GM18873 (cell line): ENCODE measurements at regions not wholly inside any gene's neighbourhood (a gene's known extent, or its start where the extent isn't known, plus 50 kb on each side); places are given as distances from the start of the nearest gene placed in this dataset.

Source experiments
- ATAC-seq: cut with Tn5 transposase; IDR thresholded peaks from one replicate; pipeline ENCODE4 v1.9.1; 2021; ENCODE audit warnings: mild to moderate bottlenecking, moderate library complexity, moderate number of reproducible peaks; ENCODE audit not compliant: unreplicated experiment, low FRiP score

DNA sequence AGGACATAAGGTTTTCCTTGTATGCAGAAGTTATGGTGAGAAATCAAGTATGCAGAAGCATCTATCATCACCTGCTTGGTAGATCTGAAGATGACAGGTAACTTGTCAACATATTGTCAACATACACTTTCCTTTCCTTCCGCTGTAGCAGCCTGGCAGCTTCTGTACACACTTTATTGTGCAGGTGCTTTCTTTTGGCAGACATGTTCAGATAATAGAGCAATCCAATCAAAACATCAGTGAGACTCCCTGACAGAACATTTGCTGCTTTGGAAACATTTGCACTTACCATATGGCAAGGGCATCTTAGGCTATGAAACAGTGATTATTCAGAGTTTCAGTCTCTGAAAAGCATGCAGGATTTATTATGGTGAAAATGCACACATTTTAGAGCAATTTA lies 161.1 kb upstream of the CDH12 start:
- no peak for ATAC-seq

DNA sequence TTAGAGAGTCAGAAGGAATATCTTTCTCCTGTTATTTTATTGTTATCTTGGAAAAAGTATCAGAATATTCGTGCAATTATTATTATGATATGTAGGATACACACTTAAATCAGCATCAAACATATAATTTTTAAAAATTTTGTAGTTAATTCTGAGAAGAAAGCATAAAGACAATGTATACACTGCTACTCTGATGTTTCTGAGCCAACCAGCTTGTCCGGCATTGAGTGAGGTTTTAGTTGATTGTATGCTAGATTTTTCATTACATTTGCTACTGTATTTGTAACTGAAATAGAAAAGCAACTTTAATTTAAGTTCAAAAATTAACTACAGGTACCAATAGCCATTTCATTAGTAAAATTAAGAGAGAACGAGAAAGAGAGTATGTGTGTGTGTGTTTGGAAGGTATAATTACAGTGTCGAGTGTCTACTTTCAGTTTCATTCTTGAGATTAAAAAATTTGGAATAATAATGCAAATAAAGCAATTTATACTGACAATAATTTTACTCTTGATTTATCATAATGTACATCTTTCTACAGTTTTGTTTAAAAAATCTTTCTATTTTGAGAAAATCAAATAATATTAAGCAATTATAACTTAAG lies 160.4 kb upstream of the CDH12 start:
- no peak for ATAC-seq

DNA sequence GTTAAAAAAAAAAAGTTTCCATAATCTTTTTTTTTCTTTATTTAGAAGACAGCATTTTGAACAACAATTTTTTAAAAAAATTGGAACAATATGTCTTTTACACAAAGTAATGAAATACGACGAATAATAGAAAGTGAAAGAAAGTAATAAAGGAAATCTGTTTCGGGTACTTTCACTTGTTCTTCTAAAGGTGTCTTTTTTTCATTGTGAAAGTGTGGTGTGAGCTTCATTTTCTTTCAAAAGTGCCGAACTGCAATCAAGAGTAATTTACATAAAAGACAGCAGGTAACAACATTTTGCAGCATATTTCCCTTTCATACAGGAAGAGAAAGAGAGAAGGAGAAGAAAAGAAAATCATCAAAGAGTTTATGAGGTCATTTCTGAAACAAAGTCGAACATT lies 159.7 kb upstream of the CDH12 start:
- ATAC-seq = no peak

DNA sequence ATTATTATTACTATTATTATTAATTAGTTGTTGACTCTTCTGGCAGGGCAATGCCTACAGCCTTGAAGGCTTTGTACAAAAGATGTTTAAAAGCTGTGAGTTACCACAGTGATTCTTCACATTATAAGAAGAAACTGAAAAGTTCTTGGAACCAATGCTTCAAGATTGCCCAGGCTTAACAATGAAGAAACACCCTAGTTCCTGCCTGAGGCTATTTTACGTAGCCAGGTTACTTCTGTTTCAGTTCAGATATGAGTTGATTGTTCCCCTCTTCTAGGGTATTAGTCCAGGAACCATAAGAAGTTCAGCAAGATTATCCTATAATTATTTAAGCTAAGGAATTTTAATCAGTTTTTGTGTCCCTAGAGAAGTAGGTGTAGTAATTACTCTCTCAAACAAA lies 154.6 kb upstream of the CDH12 start:
- no peak for ATAC-seq

DNA sequence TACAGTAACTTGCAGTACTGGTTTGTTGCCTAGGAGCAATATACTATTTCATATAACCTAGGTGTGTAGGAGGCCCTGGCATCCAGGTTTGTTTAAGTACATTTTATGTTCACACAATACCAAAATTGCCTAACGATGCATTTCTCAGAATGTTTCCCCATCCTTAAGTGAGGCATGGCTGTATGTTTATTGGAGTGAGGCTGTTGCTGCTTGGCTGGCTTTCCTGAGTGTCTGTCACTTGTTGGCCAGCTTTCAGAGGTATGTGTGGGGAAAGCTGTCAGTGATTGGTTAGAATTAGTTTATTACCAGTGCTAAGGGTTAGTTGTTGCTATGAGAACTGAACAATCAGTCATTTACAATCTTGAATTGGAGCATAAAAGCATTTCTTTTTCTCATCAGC lies 154.1 kb upstream of the CDH12 start:
- ATAC-seq = no peak

DNA sequence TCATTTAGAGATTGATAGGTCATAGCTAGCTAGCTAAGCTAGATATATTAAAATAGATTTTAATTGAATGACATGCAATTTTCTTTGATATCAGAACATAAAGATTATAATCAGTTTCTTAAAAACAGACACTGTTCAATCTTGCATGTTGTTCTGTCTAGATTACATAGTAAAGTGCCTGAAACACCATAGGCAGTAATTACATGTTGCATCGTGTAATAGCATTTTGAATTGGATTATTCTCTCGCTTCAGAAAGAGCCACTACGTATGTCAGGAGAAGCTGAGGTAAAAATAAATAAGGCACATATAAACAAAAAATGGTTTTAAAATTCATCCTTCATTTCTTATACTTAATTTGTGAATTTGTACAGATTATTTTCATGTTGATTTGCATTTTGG lies 148.0 kb upstream of the CDH12 start:
- ATAC-seq = no peak

DNA sequence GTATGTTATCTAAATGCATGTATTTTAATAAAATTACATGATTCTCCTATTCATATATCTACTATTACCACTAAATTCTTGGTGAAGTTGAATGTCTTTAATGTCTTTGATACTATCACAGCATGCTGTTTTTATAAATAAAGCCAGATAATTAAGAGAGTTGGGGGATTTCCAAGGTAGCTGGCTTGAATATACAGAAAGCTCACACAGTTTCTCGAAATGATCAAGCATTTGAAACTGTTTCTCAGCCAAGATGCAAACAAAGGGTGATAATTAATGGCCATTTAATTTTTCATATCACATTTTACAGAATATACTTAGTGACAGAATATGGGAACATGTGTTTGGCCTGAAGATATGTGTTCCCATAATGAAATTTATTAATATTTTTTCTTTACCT lies 145.6 kb upstream of the CDH12 start:
- ATAC-seq = no peak

DNA sequence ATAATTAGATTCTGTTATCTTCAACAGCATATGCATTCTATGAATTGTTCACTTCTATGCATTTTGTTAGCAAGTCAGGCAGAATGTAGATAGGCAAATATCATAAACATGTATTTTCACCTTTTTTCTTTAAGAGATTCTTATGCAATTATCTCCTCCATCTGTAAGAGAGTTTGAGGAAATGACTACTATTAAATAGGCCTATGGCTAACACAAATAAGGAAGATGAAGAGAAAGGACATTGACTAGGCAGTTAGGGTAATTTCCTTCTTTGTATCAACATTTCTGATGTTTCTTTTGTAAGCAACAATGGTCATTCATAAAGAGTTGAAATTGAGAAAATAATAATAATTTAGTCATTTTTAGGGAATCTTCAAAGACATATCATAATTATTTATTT lies 145.2 kb upstream of the CDH12 start:
- ATAC-seq = no peak

DNA sequence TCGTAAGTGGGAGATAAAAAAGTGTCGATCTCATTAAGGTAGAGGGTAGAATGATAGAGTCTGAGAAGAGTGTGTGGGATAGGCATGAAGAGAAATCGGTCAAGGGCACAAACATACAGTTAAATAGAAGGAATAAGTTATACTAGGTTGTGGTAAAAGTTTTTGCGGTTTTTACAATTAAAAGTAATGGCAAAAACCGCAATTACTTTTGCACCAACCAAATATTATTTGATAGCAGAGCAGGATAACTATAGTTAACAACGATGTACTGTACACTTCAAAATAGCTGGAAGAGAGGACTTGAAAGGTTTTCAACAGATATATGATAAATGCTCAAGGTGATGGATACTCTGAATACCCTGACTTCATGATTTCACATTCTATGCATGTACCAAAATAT lies 135.8 kb upstream of the CDH12 start:
- ATAC-seq = no peak

DNA sequence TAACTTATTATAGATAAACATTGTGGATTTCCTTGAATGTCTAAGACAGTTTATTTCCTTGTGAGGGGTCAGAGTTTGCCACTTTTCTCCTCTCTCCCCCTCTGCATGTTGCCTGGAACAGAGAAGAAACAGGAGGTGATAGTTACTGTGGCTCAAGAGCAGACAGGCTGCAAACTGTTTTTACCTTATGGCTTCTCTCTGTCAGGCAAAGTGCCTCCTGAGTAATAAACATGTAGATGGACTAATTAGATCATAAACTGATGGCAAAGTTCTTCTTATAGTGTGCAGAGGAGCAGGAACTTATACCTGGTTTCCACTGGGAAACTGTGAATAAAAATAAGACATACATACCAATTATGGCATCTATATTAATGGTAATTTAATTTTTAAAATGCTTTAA lies 133.1 kb upstream of the CDH12 start:
- ATAC-seq = no peak

DNA sequence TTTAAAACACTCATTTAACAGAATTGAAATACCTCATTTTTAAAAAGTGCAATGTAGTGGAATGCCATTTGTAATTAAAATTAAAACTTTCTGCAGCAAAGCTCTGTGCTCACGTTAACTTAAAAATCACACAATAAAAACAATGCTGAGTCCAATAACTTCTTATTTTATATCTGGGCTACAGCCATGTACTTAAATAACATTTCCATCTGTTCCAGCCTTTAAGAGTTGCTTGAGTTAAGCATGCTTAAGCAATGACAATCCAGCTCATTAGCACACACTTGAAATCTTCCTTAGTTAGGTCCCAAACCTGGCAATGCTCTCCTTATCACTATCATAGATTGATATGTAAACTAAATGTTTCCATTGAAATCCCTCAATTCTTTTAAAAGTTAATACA lies 132.3 kb upstream of the CDH12 start:
- ATAC-seq = no peak

DNA sequence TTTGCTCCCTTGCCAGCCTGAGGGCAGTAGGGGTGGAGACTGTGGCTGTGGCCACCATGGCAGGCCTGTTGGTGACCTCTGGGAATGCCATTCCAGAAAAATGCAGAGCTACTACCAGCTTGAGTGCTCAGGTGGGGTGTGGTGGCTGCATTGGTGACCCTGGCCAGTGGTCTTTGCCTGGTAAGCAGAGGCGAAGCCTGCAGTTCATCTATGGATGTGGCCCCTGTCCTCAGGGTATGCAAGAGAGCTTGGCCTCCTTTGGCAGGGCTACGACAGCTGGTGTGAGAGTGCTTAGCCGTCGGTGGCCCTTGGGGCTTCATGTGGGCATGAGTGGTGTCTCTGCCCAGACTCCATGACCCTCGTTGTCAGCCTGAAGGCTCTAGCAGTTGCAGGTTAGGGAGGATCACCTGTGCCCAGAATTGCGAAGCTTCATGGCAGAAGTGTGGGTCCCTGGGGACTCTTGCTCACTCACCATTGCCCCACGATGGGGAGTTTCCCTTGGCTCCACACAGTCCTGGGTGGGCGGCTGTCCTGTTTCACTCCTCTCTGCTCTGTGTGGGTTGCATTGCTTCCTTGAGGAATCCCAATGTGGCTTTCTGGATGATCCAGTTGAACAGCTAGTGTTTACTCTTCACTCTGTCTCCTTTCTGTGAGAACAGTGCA lies 117.9 kb upstream of the CDH12 start:
- no peak for ATAC-seq

DNA sequence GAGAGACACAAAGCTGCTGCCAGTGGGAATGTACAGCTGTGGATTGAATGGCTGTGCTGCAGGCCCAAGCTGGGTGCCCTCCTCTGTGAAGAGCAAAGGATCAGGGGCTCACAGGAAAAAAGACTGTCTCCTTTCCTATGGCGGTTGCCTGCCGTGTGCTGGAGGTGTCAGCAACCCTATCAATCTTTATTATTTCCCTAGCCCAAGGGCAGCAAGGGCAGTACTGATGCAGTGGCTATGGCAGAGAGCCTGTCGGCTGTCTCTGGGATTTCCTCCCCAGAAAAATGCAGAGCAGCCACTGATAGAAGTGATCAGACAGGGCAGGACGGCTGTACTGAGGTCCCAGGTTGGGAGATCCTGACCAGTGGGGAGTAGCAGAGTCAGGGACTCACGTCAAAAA lies 117.3 kb upstream of the CDH12 start:
- ATAC-seq = no peak

DNA sequence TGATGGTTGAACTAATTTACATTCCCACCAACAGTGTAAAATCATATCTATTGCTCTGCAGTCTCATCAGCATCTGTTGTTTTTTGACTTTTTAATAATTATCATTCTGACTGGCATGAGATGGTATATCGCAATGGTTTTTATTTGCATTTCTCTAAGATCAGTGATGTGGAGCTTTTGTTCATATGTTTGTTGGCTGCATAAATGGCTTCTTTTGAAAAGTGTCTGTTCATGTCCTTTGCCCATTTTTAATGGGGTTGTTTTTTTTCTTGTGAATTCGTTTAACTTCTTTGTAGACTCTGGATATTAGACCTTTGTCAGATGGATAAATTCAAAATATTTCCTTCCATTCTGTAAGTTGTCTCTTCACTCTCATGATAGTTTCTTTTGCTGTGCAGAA lies 115.2 kb upstream of the CDH12 start:
- no peak for ATAC-seq

DNA sequence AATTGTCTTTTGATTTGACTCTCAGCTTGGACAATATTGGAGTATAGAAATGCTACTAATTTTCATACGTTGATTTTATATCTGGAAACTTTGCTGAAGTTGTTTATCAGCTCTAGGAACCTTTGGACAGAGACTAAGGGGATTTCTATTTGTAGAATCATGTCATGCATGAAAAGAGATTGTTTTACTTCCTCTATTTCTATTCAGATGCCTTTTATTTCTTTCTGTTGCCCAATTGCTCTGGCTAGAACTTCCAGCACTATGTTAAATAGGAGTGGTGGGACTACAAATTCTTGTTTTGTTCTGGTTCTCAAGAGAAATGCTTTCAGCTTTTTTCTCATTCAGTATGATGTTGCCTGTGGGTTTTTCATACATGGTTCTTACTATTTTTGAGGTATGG lies 112.8 kb upstream of the CDH12 start:
- no peak for ATAC-seq

DNA sequence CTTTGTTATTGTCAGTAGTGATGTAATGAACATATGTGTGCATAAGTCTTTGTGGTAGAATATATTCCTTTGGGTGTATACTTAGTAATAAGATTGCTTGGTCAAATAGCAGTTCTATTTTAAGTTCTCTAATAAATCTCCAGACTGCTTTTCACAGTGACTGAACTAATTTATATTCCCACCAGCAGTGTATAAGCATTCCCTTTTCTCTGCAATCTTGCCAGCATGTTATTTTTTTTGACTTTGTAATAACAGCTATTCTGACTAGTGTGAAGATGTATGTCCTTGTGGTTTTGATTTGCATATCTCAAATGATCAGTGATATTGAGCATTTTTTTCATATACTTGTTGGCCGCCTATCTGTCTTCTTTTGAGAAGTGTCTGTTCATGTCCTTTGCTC lies 111.5 kb upstream of the CDH12 start:
- no peak for ATAC-seq

DNA sequence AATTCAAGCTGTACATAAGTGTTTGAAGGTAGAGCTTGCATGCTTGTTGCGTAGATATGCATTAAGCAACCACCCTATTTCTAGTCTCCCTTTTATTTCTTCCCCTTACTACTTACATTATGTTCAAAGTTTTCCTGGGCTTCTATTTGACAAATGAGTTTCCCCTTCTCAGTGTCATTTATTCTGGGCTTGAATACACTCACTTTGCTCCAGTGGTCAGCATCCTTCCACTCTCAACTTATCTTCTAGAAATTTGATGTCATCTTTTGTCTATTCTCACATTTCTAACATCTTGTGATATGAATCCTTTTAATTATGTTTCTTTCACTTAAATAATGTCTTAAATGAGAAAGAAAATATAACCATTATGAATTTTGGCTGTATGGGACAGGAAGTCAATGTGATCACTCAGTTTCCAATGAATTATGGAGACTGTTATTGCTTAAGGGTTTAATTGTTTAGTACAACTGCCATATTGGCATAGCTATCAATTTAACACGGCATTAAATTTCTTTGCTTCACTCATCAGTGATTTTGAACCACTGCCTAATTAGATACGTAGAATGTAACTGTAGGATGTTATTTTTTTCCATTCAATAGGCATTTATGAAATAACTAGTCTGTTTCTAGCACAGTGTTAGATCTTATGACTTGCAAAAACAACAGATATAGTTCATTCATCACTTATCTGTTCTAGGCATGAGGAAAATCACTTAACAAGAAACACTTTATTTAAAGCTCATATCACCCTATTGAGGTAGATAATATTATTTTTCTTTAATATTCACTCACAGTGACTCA lies 105.5 kb upstream of the CDH12 start:
- ATAC-seq = no peak

DNA sequence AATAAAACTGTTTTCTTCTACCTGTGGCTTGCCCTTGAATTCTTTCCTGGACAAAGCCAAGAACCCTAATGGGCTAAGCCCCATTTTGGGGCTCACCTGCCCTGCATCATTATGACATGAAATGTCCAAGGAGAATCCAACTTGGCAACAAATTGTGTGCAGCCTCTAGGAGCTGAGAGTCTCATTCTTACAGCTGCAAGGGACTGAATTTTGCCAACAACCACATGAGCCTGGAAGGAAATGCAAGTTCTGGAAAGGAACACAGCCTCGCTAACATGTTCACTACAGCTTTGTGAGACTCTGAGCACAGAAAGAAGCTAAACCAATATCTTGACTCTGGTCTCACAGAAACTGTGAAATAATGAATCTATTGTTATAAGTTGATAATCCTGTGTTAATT lies 94.8 kb upstream of the CDH12 start:
- ATAC-seq = no peak

DNA sequence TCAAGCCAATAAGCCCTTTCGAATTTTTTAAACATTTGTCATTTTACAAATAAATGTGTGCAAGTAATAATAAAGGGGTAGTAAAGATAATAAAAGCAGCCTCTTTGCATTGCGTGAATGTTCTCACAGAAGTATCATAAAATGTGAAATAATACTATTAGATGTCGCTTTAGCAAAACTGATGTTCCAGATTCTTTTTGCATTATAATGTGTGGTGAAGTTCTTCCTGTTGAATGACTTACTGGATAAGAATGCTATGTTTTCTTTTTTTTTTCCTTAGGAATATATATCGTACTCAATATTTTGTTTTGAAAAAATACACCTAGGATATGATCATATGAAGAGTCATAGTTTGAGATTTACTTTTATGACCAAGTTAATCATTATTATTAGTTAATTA lies 85.2 kb upstream of the CDH12 start:
- ATAC-seq = no peak

DNA sequence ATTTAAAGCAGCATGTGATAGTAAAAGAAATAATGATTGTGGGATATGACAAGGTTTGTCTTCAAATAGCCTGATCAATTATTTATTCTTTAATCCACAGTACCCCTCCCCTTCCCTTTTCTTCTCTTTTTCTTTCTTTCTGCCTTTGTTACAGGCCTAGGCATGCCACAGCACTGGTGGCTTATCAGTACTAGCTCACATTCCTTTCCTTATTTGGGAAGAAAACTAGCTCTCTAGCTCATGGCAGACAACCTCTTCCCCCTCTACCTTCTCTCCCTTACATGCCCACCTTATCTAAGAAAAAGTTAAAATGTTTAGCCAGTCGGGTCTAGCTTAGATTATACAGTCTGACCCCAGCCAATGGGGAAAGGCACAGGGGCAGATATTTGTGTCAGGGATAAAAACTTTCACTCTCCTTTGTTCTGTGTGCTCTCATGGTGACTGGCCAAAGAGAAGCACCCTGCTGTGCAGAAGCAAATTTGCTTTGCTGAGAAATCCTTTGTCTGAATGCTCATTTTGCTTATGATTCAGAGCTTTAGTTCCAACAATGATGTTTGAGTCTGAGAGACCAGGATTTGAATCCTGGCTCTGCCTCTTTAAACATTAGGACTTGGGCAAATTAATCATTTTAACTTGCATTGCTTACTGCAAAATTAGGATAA lies 75.8 kb upstream of the CDH12 start:
- ATAC-seq = no peak

DNA sequence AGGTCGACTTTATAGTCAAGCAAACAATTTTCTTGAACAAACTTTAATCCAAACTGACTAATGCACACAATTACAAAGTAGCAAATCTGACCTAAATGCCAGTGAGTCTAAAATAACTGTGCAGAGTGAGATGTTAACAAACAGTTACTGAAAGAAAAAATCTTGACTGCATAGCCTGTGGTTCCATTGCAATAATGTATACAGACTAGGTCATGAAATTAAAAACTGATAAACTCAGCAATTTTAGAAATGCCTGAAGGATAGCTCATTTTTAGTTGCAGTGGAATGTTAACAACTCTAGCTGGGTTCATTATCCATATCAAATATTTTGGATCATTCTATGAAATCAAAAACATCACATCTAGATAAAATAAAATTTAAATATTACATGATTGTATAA lies 73.4 kb upstream of the CDH12 start:
- ATAC-seq = no peak
